Kidney (tissue), 13 donors: ENCODE measurements at regions not wholly inside any gene's neighbourhood (a gene's known extent, or its start where the extent isn't known, plus 50 kb on each side); places are given as distances from the start of the nearest gene placed in this dataset.

Experiments
- DNase-seq, 5 donors: peaks; one replicate each; pipeline ENCODE4 v3.0.0-alpha.2; 2013 to 2020
- FAIRE-seq: peaks from 2 replicates; lab custom pipeline; 2012; peaks lifted over from hg19 to GRCh38; lab: Jason Lieb, UNC
- H3K27ac ChIP-seq, 2 donors: one replicate each; pipeline ENCODE4 v1.7.0; 2013; ENCODE audit warnings: low read depth in 2 of 2, low read length in 2 of 2, inconsistent platforms in 1 of 2
- H3K27me3 ChIP-seq: one replicate; pipeline ENCODE4 v1.7.1; 2013; ENCODE audit warnings: low read length, inconsistent platforms; ENCODE audit not compliant: control insufficient read depth, insufficient read depth
- H3K36me3 ChIP-seq, 3 donors: one replicate each; pipeline versions ENCODE4 v1.7.0 to v1.7.1; 2013; ENCODE audit warnings: low read length in 3 of 3, control low read depth in 1 of 3, inconsistent platforms in 1 of 3; ENCODE audit not compliant: insufficient read depth in 3 of 3, control insufficient read depth in 2 of 3
- H3K4me1 ChIP-seq, 3 donors: one replicate each; pipeline versions ENCODE4 v1.7.0 to v1.7.1; 2013; ENCODE audit warnings: low read length in 3 of 3, inconsistent platforms in 1 of 3, low read depth in 1 of 3; ENCODE audit not compliant: control insufficient read depth in 2 of 3, insufficient read depth in 2 of 3
- H3K4me3 ChIP-seq, 3 donors: one replicate each; pipeline versions ENCODE4 v1.7.0 to v1.8.1; 2013; ENCODE audit warnings: low read length in 3 of 3, control low read depth in 1 of 3, inconsistent platforms in 1 of 3
- H3K9ac ChIP-seq, 3 donors: one replicate each; pipeline versions ENCODE4 v1.7.0 to v1.7.1; 2013; ENCODE audit warnings: low read length in 3 of 3, control low read depth in 1 of 3, inconsistent platforms in 1 of 3
- H3K9me3 ChIP-seq, 3 donors: one replicate each; pipeline versions ENCODE4 v1.7.0 to v1.7.1; 2013; ENCODE audit warnings: low read length in 3 of 3, control low read depth in 1 of 3, inconsistent platforms in 1 of 3; ENCODE audit not compliant: control insufficient read depth in 2 of 3, insufficient read depth in 1 of 3
- CTCF ChIP-seq: IDR thresholded peaks from 3 replicates; pipeline ENCODE4 v1.5.1; 2012; ENCODE audit warnings: mild to moderate bottlenecking, moderate library complexity, borderline replicate concordance; ENCODE audit not compliant: insufficient read depth; ENCODE audit errors: extremely low read depth
- intact Hi-C: fragments of 100-400 bp; cut with DNase I; formaldehyde crosslinking; loops from one replicate; pipeline ENCODE4 v1.11.1; 2022
- donor health status: control.
- donor health status: control.
- donor health status: control.
- donor health status: control.
- donor health status: control.
- donor health status: DM: yes; HTN: yes; CAD: no.
- donor health status: Normal renal cell carcinoma (clear cell type).

DNA sequence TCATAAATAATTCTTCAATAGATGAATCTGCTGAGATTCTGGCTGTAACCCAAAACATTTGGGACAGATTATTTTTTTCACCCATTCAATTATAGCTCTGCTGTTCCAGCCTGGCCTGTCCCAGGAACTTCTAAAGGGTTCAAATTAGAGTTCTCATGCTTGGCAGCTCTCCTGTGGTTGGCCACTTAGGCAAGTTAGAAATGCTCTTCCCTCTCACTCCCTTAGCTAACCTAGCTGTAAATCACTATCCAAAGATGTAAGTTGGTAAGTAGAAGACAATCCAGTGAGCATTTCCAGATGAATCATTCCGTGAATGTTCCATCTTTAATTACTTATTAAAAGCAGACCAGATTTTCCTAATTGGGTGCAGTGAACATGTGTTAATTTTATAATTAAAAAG lies 760.4 kb upstream of the TBX3 start:
- TF ChIP-seq CTCF: no peak
- peak in 1 of 5 donors; percentile 18 for DNase-seq
- no peak for FAIRE-seq
- Histone ChIP-seq H3K9me3 (no peaks in the 10 kb centered on the region), H3K27me3 (no peaks in the 10 kb centered on the region), H3K36me3 (no peaks in the 10 kb centered on the region), H3K9ac (no peak overlapping the region), H3K27ac (no peak overlapping the region), H3K4me3 (no peak overlapping the region), H3K4me1 (no peaks in the 10 kb centered on the region)
- intact Hi-C loops: no loop called here

DNA sequence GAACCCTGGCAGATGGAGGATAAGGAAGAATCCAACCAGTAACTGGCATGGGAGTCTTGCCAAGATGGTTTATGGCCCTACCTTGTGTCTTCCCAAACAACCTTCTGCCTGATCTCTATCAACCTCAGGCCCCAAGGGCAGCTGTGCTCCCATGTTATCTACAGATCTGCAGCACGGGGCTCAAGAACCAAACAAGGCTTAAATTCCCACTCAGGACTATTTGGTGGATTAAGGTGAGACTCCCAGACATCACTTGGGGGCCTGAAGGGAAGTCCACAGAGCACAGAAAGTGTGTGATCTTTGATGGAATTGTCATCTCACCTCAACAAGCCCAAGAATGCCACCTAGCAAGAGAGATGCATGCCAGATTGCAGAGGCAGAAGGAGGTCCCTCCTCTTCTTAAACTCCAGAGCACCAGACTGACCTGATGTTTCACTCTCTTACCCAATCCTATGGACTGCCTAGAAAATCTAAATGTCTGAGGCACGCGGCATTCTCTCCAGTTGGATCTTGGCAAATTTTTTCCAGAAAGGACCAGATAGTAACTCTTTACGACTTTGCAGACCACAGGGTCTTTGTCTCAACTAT lies 759.5 kb upstream of the TBX3 start:
- no peaks in the 10 kb centered on the region for H3K27me3 ChIP-seq
- intact Hi-C loops: no loop called here
- no peak overlapping the region for H3K9ac ChIP-seq
- H3K36me3 ChIP-seq: no peaks in the 10 kb centered on the region
- DNase-seq (no peak), FAIRE-seq (no peak)
- no peak overlapping the region for H3K4me3 ChIP-seq
- no peaks in the 10 kb centered on the region for H3K9me3 ChIP-seq
- no peaks in the 10 kb centered on the region for H3K4me1 ChIP-seq
- no peak overlapping the region for H3K27ac ChIP-seq
- TF ChIP-seq CTCF: no peak

GRCh38 chr12:115440438-115440837 lies 756.5 kb upstream of the TBX3 start:
- Histone ChIP-seq H3K9ac (no peak overlapping the region), H3K4me1 (no peaks in the 10 kb centered on the region), H3K27ac (peak overlapping the region in 1 of 2 donors; percentile 5), H3K4me3 (no peak overlapping the region), H3K9me3 (no peaks in the 10 kb centered on the region), H3K36me3 (no peaks in the 10 kb centered on the region), H3K27me3 (no peaks in the 10 kb centered on the region)
- intact Hi-C loops: no loop called here
- no peak for TF ChIP-seq CTCF
- FAIRE-seq: no peak
- peak in 1 of 5 donors; percentile 79 for DNase-seq
